ENCODE measurements at regions not wholly inside any gene's neighbourhood (a gene's known extent, or its start where the extent isn't known, plus 50 kb on each side); places are given as distances from the start of the nearest gene placed in this dataset.

GRCh38 chr2:129771418-129772189 lies 207.9 kb upstream of the RAB6C start:
- Histone ChIP-seq H3K27ac (no peak overlapping the region), H3K36me3 (no peaks in the 10 kb centered on the region), H3K9ac (no peak overlapping the region), H3K4me2 (no peak overlapping the region), H3K79me2 (ENCODE audit: low read depth) (no peaks in the 10 kb centered on the region), H3K27me3 (no peaks in the 10 kb centered on the region), H3K4me1 (no peaks in the 10 kb centered on the region), H3K9me3 (ENCODE audit: low read depth) (peaks cover 5% of the 10 kb centered on the region), H2AFZ (replicated peaks) (no peak overlapping the region), H4K20me1 (ENCODE audit: low read depth) (no peaks in the 10 kb centered on the region), H3K4me3 (no peak overlapping the region), H3F3A (ENCODE audit: low read depth) (no peaks in the 10 kb centered on the region)
- peaks cover 14% of the 10 kb centered on the region for H3K4me1 Mint-ChIP-seq
- H3K27me3 Mint-ChIP-seq (ENCODE audit: insufficient read depth, low read depth) = peaks cover 4% of the 10 kb centered on the region
- no peak overlapping the region for H3K4me3 Mint-ChIP-seq
- no peak overlapping the region for H3K27ac Mint-ChIP-seq
- TF ChIP-seq EZH2 (IDR thresholded peaks at IDR 0.05) = no peak
- TF ChIP-seq EZH2phosphoT487 (IDR thresholded peaks at IDR 0.05) = no peak
- TF ChIP-seq, protein P1, sequence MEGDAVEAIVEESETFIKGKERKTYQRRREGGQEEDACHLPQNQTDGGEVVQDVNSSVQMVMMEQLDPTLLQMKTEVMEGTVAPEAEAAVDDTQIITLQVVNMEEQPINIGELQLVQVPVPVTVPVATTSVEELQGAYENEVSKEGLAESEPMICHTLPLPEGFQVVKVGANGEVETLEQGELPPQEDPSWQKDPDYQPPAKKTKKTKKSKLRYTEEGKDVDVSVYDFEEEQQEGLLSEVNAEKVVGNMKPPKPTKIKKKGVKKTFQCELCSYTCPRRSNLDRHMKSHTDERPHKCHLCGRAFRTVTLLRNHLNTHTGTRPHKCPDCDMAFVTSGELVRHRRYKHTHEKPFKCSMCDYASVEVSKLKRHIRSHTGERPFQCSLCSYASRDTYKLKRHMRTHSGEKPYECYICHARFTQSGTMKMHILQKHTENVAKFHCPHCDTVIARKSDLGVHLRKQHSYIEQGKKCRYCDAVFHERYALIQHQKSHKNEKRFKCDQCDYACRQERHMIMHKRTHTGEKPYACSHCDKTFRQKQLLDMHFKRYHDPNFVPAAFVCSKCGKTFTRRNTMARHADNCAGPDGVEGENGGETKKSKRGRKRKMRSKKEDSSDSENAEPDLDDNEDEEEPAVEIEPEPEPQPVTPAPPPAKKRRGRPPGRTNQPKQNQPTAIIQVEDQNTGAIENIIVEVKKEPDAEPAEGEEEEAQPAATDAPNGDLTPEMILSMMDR (IDR thresholded peaks at IDR 0.05) = no peak
- no peak for DNase-seq (ENCODE audit: low spot score)
- H3K36me3 Mint-ChIP-seq = no peaks in the 10 kb centered on the region
- H3K9me3 Mint-ChIP-seq = no peaks in the 10 kb centered on the region

- no peaks in the 10 kb centered on the region for H3F3A ChIP-seq (ENCODE audit: low read depth)
- no peak overlapping the region for H3K27ac Mint-ChIP-seq
- H3K9me3 Mint-ChIP-seq = no peaks in the 10 kb centered on the region
Observed at GRCh38 chr2:129772190-129772579, 207.3 kb upstream of the RAB6C start.

DNA sequence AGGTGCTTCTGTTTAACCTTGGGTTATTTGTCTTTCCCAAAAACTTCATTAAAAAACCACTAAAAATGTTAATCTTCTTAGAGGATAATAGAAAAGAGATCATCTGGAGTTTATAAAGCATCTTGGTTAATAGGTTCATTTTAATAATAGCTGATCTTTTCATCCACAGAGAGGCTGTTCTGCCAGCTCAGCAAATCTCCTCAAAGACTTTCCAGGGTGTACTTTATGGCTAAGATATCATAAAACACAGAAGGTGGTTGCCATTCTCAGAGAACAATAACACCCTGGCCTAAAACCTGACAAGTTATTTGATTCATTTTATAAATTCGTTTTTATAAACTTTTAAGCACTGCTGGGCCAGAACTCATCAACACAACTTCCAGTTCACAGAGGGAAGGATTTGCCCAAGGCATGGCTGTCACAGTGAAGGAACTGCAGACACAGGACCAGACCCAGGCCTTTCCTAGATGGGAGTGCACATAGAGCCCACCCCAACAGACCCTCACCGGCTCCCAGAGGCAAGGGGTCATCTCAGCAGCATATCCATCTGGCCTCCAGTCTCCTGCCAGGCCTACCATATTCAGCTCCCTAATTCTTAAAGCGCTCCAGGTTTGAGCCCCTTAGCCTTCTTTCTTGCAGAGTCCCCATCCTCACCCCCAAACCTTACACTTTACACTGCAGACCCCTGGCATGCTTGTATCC lies 203.4 kb upstream of the RAB6C start:
- no peak overlapping the region for H3K9ac ChIP-seq
- H3K36me3 Mint-ChIP-seq = no peaks in the 10 kb centered on the region
- no peaks in the 10 kb centered on the region for H4K20me1 ChIP-seq (ENCODE audit: low read depth)
- H3K4me3 ChIP-seq = no peak overlapping the region
- no peaks in the 10 kb centered on the region for H3K9me3 Mint-ChIP-seq
- peaks cover 8% of the 10 kb centered on the region for H3K4me1 ChIP-seq
- peaks cover 4% of the 10 kb centered on the region for H3K27me3 Mint-ChIP-seq (ENCODE audit: insufficient read depth, low read depth)
- no peak overlapping the region for H2AFZ ChIP-seq (replicated peaks)
- no peaks in the 10 kb centered on the region for H3K36me3 ChIP-seq
- H3K4me2 ChIP-seq = no peak overlapping the region
- H3K9me3 ChIP-seq (ENCODE audit: low read depth) = peaks cover 5% of the 10 kb centered on the region
- H3K27ac ChIP-seq = no peak overlapping the region
- H3K27ac Mint-ChIP-seq = peak overlapping the region; percentile 27
- peaks cover 21% of the 10 kb centered on the region for H3K4me1 Mint-ChIP-seq
- no peaks in the 10 kb centered on the region for H3F3A ChIP-seq (ENCODE audit: low read depth)
- TF ChIP-seq EZH2phosphoT487 (IDR thresholded peaks at IDR 0.05) (no peak), EZH2 (IDR thresholded peaks at IDR 0.05) (no peak)
- TF ChIP-seq, protein P1 (IDR thresholded peaks at IDR 0.05) = no peak
- no peak overlapping the region for H3K4me3 Mint-ChIP-seq
- H3K27me3 ChIP-seq = no peaks in the 10 kb centered on the region
- DNase-seq (ENCODE audit: low spot score) = no peak
- no peaks in the 10 kb centered on the region for H3K79me2 ChIP-seq (ENCODE audit: low read depth)

More at GRCh38 chr2:129772190-129772579, 207.3 kb upstream of the RAB6C start:
- no peak overlapping the region for H3K27ac ChIP-seq
- no peak overlapping the region for H2AFZ ChIP-seq (replicated peaks)
- H3K36me3 ChIP-seq = no peaks in the 10 kb centered on the region
- peaks cover 5% of the 10 kb centered on the region for H3K9me3 ChIP-seq (ENCODE audit: low read depth)
- no peak overlapping the region for H3K4me2 ChIP-seq
- Mint-ChIP-seq H3K36me3 (no peaks in the 10 kb centered on the region), H3K4me1 (peaks cover 13% of the 10 kb centered on the region), H3K4me3 (no peak overlapping the region), H3K27me3 (ENCODE audit: insufficient read depth, low read depth) (peaks cover 4% of the 10 kb centered on the region)
- no peaks in the 10 kb centered on the region for H3K79me2 ChIP-seq (ENCODE audit: low read depth)
- H4K20me1 ChIP-seq (ENCODE audit: low read depth) = no peaks in the 10 kb centered on the region
- no peak overlapping the region for H3K9ac ChIP-seq
- DNase-seq (ENCODE audit: low spot score) = no peak
- TF ChIP-seq EZH2 (IDR thresholded peaks at IDR 0.05) = no peak
- TF ChIP-seq, protein P1 (IDR thresholded peaks at IDR 0.05) = no peak
- no peak for TF ChIP-seq EZH2phosphoT487 (IDR thresholded peaks at IDR 0.05)
- H3K27me3 ChIP-seq = no peaks in the 10 kb centered on the region
- no peaks in the 10 kb centered on the region for H3K4me1 ChIP-seq
- no peak overlapping the region for H3K4me3 ChIP-seq

All from neural progenitor cell (in vitro differentiated cells).